HG03378 (cell line): ENCODE measurements at regions not wholly inside any gene's neighbourhood (a gene's known extent, or its start where the extent isn't known, plus 50 kb on each side); places are given as distances from the start of the nearest gene placed in this dataset.

Experiments used
- ATAC-seq: cut with Tn5 transposase; IDR thresholded peaks from one replicate; pipeline ENCODE4 v1.9.1; 2021; ENCODE audit warnings: mild to moderate bottlenecking, moderate library complexity; ENCODE audit not compliant: unreplicated experiment

DNA sequence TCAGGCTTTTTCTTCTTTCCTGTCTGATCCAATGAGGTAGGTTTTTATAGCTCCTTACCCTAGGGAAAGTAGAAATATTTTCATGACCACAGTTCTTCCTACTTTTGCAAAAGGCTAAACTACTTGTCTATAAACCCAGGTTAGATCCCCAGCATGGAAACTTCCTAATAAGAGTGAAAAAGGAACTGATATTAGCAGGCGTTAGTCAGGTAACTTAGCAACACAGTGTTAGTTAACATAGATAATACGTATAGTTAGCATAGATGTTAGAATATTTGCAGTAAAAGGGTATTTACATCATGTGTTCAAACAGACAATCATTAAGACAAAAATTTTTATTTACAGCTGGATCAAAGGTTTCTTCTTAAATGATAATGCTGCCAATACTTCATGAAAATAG is 162.9 kb upstream of the DAB2 start:
- no peak for ATAC-seq

DNA sequence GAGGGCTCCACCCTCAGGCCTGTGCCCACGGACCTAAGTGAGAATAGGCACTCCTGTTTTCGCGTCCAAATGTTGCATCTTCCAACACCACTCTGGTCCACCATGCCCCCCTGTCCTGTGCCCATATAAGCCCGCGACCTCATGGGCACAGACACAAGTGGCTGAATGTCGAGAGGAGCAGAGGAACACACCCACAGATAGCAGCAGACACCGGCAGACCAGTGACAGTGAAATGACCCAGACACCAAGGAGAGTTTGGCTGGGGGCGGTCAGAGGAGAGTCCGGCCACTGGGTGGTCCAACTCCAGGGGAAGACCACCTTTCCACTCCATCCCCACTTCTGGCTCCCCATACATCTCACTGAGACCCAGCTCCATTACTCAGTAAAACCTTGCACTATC is 161.4 kb upstream of the DAB2 start:
- no peak for ATAC-seq

- ATAC-seq, result no peak
Observed at GRCh38 chr5:39584927-39585326, 160.1 kb upstream of the DAB2 start.

- no peak for ATAC-seq
Observed at GRCh38 chr5:39580702-39581453, 156.1 kb upstream of the DAB2 start.

DNA sequence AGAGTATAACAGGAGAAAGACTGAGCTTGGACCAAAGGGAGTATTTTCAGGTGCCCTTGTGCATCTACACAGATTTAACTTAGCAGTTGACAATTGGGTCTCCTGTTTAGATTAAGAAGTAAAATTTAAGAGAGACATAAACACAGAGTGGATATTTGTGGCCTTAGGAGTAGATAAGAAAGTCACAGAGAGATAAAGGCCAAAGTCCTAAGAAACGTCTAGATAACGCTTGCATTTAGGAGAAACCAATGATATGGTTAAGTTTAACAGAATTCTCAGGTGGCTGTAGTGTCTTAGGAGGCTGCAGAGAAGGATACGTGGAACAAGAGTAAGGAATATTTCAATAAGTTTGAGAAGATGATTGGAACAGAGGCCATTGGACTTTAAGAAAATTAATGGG is 155.0 kb upstream of the DAB2 start:
- ATAC-seq, result no peak

DNA sequence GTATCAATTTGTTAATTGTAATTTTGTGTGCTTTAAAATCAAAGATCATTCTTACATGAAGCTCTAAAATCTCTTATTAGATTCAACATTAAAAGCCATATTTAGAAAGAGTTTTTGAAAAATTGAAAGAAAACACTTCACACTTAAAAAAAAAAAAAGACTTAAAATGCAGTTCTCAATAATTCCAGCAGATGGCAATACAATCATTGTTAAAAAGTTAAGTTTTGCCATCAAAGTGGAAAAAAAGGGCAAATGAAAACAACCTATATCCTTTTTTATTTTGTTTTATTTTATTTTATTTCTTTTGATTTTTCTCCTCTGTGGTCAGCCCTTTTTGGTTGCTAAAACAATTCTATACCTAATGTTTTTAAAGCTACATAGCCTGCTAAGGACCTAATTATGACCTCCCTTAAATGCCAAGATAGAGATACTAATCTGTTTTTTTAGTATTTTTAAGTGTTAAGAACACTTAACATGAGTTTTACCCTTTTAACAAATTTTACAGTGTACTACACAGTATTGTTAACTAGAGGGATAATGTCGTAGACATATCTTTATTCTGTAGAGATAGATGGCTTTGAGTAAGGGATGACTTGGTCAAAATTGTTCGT is 154.2 kb upstream of the DAB2 start:
- ATAC-seq, result no peak

DNA sequence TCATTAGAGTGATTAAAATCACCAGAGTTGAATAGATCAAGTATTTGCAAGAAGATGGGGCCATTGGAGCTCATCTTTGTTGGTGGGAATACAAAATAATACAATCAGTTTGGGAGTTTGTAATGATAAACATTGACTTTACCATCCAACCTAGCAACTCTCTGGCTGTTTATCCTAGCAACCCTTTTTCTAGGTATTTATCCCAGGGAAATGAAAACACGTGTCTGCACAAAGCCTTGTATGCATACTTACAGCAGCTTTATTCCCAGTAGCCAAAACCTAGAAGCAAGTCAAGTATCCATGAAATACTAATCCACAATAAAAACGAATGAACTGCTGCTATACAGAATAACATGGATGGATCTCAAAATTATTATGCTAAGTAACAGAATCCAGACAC is 152.7 kb upstream of the DAB2 start:
- no peak for ATAC-seq

DNA sequence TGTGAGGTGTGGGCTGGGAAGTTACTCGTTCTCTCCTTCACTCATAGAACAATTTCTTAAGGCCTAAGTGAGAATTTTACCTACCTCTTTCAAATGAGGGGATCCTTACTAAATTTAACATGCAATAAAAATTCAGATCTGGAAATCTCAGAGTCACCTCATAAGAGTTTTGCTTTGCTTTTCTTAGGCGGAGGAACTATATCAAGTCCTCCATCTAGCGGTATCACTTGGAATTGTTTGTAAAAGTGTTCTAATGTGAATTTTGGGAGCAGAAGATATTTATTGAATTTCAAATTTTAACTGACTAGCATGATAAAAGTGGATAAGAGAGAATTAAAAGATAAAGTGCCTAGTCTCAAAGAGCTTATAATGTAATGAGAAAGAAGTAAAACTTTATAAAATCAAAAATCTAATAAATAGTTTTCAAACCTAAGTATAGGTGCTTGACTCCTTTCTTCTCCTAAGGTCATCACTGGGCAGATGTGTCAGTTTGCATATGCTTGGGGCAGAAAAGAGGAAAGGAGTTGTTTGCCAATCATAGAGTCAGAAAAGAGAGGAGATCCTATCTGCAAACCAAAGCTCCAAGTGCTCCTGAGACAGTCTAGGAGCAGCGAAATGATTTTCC is 145.7 kb upstream of the DAB2 start:
- ATAC-seq, result no peak

- no peak for ATAC-seq
Observed at GRCh38 chr5:39569857-39570256, 145.1 kb upstream of the DAB2 start.

GRCh38 chr5:39566891-39567290 is 142.1 kb upstream of the DAB2 start:
- ATAC-seq, result no peak

GRCh38 chr5:39566029-39566428 is 141.2 kb upstream of the DAB2 start:
- ATAC-seq, result no peak

DNA sequence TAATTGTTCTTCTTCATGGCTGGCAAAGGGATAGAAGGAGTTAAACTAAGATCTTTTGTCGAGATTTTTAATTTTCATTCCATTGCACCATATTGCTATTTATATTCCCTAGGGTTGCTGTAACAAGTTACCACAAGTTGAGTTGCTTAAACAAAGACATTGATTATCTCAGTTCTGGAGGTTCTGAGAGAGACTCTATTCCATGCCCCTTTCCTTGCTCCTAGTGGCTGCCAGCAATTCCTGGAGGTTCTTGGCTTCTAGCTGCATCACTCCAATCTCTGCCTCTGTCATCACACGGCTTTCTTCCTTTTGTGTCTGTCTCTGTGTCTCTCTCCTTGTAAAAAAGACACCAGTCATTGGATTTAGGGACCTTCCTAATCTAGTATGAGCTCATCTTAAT is 136.6 kb upstream of the DAB2 start:
- ATAC-seq, result no peak

GRCh38 chr5:39560726-39561125 is 135.9 kb upstream of the DAB2 start:
- no peak for ATAC-seq

GRCh38 chr5:39559923-39560322 is 135.1 kb upstream of the DAB2 start:
- no peak for ATAC-seq

DNA sequence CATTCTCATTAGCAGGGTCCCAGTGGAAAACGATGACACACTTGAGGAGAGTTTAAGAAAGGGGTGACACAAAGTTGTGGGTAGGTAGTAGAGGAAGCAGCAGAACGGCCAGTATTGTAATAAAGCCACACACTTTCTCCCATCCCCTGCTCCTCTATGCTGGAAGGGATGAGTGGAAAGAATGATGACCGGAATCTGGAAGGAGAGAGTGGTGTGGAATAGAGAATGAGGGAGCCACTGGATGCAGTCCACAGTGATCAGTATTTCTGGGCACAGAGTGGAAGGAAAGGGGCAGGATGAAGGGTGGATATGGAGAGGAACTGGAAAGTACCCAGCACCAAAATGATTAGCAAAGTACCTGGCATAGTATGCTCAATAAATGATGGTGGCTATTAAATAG is 133.8 kb upstream of the DAB2 start:
- no peak for ATAC-seq

GRCh38 chr5:39555788-39556187 is 131.0 kb upstream of the DAB2 start:
- no peak for ATAC-seq

DNA sequence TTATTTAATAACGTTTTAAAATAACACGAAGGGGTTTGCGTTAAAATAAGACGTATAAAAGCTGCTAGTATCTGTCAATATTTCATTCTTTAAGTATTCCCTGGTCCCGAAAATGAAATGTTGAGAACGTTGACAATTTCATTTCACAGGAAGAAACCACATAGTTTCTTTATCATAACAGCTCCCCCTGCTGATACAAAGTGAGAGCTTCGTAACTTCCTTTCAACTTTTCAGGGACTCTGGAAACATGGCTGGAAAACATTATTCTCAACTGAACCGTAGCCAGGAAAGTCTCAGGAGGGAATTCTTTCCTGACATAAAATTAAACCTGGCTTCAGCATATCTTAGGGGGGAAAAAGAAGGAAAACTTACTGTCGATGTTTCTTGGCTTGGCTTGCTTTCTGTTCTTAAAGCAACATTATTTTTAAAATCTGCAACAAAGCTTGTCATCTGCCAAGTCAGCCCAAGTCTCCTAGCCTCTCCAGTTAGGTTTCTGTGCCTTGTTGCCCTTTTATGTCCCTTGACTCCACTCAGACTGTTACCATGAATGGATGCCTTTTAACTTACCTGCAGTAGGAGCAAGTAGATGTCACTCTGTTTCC is 122.9 kb upstream of the DAB2 start:
- ATAC-seq, result no peak

DNA sequence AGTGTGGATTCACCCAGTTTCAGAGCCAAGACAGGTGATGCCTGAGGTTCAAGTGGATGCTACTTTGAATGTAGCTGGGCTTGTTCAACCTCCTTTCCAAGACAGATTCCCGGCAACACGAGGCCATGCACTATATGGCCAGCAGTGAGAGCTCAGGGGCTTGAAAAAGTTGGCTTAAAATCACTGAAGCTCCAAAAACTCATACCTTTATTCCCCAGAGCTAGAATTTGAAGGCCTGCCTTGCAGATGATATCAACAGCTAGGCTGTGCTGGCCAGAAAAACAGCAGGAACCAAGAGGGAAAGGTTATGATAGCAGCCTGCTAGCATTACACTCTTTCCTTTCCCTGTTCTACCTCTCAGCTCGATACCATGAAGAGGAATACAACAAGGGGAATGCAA is 120.2 kb upstream of the DAB2 start:
- ATAC-seq, result no peak

- ATAC-seq, result no peak
Observed at GRCh38 chr5:39543335-39543734, 118.6 kb upstream of the DAB2 start.

- ATAC-seq, result no peak
Observed at GRCh38 chr5:39542511-39543285, 117.9 kb upstream of the DAB2 start.

DNA sequence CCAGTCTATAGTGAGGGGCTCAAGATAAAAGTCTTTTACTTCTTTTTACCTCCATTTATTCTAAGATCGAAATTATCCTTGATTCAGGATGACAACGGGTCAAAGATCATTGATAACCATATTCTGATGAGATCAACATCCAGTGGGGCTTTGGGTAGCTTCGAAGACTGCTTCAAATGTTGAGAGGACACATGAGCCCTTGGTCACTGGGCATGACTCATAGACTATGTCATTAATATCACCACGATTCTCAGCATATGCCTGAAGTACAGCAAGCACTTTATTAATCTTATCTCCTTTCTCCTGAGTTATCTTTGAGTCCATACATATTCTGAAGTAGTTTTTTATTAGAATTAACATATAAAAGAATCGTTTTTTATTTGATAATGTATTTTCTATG is 117.1 kb upstream of the DAB2 start:
- no peak for ATAC-seq
